ENCODE measurements at regions not wholly inside any gene's neighbourhood (a gene's known extent, or its start where the extent isn't known, plus 50 kb on each side); places are given as distances from the start of the nearest gene placed in this dataset.

GRCh38 chr1:239676522-239677273, 290.3 kb downstream of the CHRM3 start:
- no peak for DNase-seq (ENCODE audit: low read depth)

- DNase-seq (ENCODE audit: low read depth), result peak; percentile 37
Observed at GRCh38 chr1:239677362-239677761, 291.0 kb downstream of the CHRM3 start.

GRCh38 chr1:239678181-239678580, 291.8 kb downstream of the CHRM3 start:
- no peak for DNase-seq (ENCODE audit: low read depth)

- DNase-seq (ENCODE audit: low read depth), result no peak
Observed at GRCh38 chr1:239682046-239682445, 295.7 kb downstream of the CHRM3 start.

GRCh38 chr1:239682960-239683359, 296.6 kb downstream of the CHRM3 start:
- peak; percentile 27 for DNase-seq (ENCODE audit: low read depth)

GRCh38 chr1:239686386-239686785, 300.0 kb downstream of the CHRM3 start:
- no peak for DNase-seq (ENCODE audit: low read depth)

- DNase-seq (ENCODE audit: low read depth), result no peak
Observed at GRCh38 chr1:239696317-239696716, 309.9 kb downstream of the CHRM3 start.

GRCh38 chr1:239700667-239701066, 314.3 kb downstream of the CHRM3 start:
- DNase-seq (ENCODE audit: low read depth), result no peak

- DNase-seq (ENCODE audit: low read depth), result no peak
Observed at GRCh38 chr1:239703075-239703474, 316.7 kb downstream of the CHRM3 start.

GRCh38 chr1:239706245-239706892, 320.0 kb downstream of the CHRM3 start:
- no peak for DNase-seq (ENCODE audit: low read depth)

GRCh38 chr1:239707615-239708014, 321.2 kb downstream of the CHRM3 start:
- no peak for DNase-seq (ENCODE audit: low read depth)

- DNase-seq (ENCODE audit: low read depth), result no peak
Observed at GRCh38 chr1:239708622-239709021, 322.3 kb downstream of the CHRM3 start.

- DNase-seq (ENCODE audit: low read depth), result no peak
Observed at GRCh38 chr1:239711768-239712167, 325.4 kb downstream of the CHRM3 start.

GRCh38 chr1:239717097-239717917, 330.9 kb downstream of the CHRM3 start:
- no peak for DNase-seq (ENCODE audit: low read depth)

- DNase-seq (ENCODE audit: low read depth), result no peak
Observed at GRCh38 chr1:239717918-239718184, 331.5 kb downstream of the CHRM3 start.

- DNase-seq (ENCODE audit: low read depth), result no peak
Observed at GRCh38 chr1:239718571-239718970, 332.2 kb downstream of the CHRM3 start.

- DNase-seq (ENCODE audit: low read depth), result peak; percentile 6
Observed at GRCh38 chr1:239718997-239719628, 332.7 kb downstream of the CHRM3 start.

- DNase-seq (ENCODE audit: low read depth), result peak; percentile 61
Observed at GRCh38 chr1:239719642-239720258, 333.4 kb downstream of the CHRM3 start.

- no peak for DNase-seq (ENCODE audit: low read depth)
Observed at GRCh38 chr1:239722035-239722434, 335.7 kb downstream of the CHRM3 start.

- peak; percentile 11 for DNase-seq (ENCODE audit: low read depth)
Observed at GRCh38 chr1:239723776-239724367, 337.5 kb downstream of the CHRM3 start.

- no peak for DNase-seq (ENCODE audit: low read depth)
Observed at GRCh38 chr1:239725371-239725770, 339.0 kb downstream of the CHRM3 start.
